Karpas-422 (cell line): ENCODE measurements at regions not wholly inside any gene's neighbourhood (a gene's known extent, or its start where the extent isn't known, plus 50 kb on each side); places are given as distances from the start of the nearest gene placed in this dataset. TPM values are rescaled to one million over a fixed set of nuclear protein-coding genes. Genes with fewer than 3 reads are reported as not detected.

Experiments
- DNase-seq: peaks from one replicate; pipeline ENCODE4 v3.0.0-alpha.2; 2015
- H2AFZ ChIP-seq: fragments of 200-600 bp; sonication (generic); 2 replicates; pipeline ENCODE4 v1.6.1; 2014; ENCODE audit warnings: antibody characterized with exemption, low read length, mixed read lengths
- H3K27ac ChIP-seq: fragments of 200-600 bp; sonication (generic); 2 replicates; pipeline ENCODE4 v1.5.1; 2014; ENCODE audit warnings: mild to moderate bottlenecking, low read length, moderate library complexity
- H3K27me3 ChIP-seq: fragments of 200-600 bp; sonication (generic); 2 replicates; pipeline ENCODE4 v1.6.1; 2014; ENCODE audit warnings: low read length, mixed read lengths
- H3K36me3 ChIP-seq: fragments of 200-600 bp; sonication (generic); 2 replicates; pipeline ENCODE4 v1.6.1; 2014; ENCODE audit warnings: low read length, mixed read lengths; ENCODE audit not compliant: insufficient read depth
- H3K4me1 ChIP-seq: fragments of 200-600 bp; sonication (generic); 2 replicates; pipeline ENCODE4 v1.6.1; 2014; ENCODE audit warnings: mild to moderate bottlenecking, low read length, mixed read lengths
- H3K4me2 ChIP-seq: fragments of 200-600 bp; sonication (generic); 2 replicates; pipeline ENCODE4 v1.6.1; 2014; ENCODE audit warnings: low read length, low read depth, mild to moderate bottlenecking; ENCODE audit not compliant: poor library complexity, severe bottlenecking
- H3K4me3 ChIP-seq: fragments of 200-600 bp; sonication (generic); 2 replicates; pipeline ENCODE4 v1.5.1; 2014; ENCODE audit warnings: mild to moderate bottlenecking, antibody characterized with exemption, low read length, mixed read lengths
- H3K79me2 ChIP-seq: fragments of 200-600 bp; sonication (generic); 2 replicates; pipeline ENCODE4 v1.6.1; 2014; ENCODE audit warnings: mild to moderate bottlenecking, low read length, mixed read lengths
- H3K9ac ChIP-seq: fragments of 200-600 bp; sonication (generic); 2 replicates; pipeline ENCODE4 v1.6.0; 2014; ENCODE audit warnings: low read length
- H3K9me2 ChIP-seq: fragments of 200-600 bp; sonication (generic), shearing (Covaris generic); replicated peaks from 2 replicates; pipeline ENCODE4 v1.6.0; 2014; ENCODE audit warnings: mild to moderate bottlenecking, low read length, moderate library complexity; ENCODE audit not compliant: insufficient read depth
- H3K9me3 ChIP-seq: fragments of 300-700, 200-600 bp; sonication (generic); 2 replicates; pipeline ENCODE4 v1.6.1; 2014; ENCODE audit warnings: low read length, mixed read lengths
- H4K20me1 ChIP-seq: fragments of 200-600 bp; sonication (generic); 2 replicates; pipeline ENCODE4 v1.6.1; 2014; ENCODE audit warnings: mild to moderate bottlenecking, antibody characterized with exemption, low read length, low read depth; ENCODE audit not compliant: insufficient read depth
- small RNA-seq: library from RNA; depleted of rRNA; stranded (forward); fragments of <200 nt; gene quantifications from one replicate; pipeline ENCODE3, GENCODE V24; 2014

DNA sequence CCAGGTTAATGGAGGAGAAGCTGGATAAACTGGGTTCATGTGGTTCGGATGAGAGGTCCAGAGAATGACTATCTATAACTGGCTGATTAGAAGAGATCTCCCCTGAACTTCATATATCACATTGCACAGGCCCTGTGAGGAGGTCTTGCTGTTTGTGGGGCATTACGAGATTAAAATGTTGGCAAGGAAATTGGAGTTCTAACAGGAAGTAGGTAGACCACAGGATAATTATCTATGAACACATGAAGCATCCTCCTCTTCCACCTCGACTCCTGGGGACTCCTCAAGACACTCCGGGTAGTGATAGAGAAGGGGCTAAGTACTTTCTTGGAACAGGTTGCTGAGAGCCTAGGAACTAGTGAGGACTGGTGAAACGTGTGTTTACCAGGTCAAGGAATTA, 418.8 kb downstream of the KCNH5 start:
- no peaks in the 10 kb centered on the region for H3K27me3 ChIP-seq
- no peak overlapping the region for H3K4me3 ChIP-seq
- H3K27ac ChIP-seq = no peak overlapping the region
- H3K4me1 ChIP-seq = no peaks in the 10 kb centered on the region
- no peak overlapping the region for H2AFZ ChIP-seq
- DNase-seq = no peak
- H3K9ac ChIP-seq = no peak overlapping the region
- no peaks in the 10 kb centered on the region for H4K20me1 ChIP-seq
- no peaks in the 10 kb centered on the region for H3K9me2 ChIP-seq
- no peak overlapping the region for H3K4me2 ChIP-seq
- no peaks in the 10 kb centered on the region for H3K9me3 ChIP-seq
- no peaks in the 10 kb centered on the region for H3K79me2 ChIP-seq
- H3K36me3 ChIP-seq = no peaks in the 10 kb centered on the region

DNA sequence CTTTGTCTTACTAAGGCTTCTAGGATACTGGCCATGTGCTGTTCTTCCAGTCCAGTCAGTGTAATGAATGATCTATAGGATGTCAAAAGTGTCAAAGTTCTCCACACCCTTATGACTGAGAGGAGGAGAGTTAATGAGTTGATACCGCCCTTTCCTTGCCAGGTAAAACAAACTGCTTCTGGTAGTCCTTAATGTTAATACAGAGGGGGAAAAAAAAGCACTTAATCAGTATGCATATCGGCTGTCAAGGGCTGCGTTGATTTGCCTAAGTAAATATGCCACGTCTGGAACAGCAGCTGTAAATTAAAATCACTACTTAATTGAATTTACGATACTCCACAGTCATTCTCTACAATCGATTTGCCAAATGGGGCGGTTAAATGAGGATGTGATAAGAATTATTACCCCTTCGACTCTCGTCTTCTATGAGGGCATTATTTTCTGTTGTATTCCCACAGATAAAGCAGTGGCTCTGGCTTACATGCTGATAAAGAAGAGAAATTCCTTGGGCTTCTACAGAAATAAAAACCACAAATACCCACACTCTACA, 416.0 kb downstream of the KCNH5 start:
- no peak for DNase-seq
- Histone ChIP-seq H3K27me3 (no peaks in the 10 kb centered on the region), H2AFZ (no peak overlapping the region), H3K36me3 (no peaks in the 10 kb centered on the region), H4K20me1 (no peaks in the 10 kb centered on the region), H3K9me2 (no peaks in the 10 kb centered on the region), H3K4me1 (no peaks in the 10 kb centered on the region), H3K9me3 (no peaks in the 10 kb centered on the region), H3K79me2 (no peaks in the 10 kb centered on the region), H3K9ac (no peak overlapping the region), H3K27ac (no peak overlapping the region), H3K4me3 (no peak overlapping the region), H3K4me2 (no peak overlapping the region)

DNA sequence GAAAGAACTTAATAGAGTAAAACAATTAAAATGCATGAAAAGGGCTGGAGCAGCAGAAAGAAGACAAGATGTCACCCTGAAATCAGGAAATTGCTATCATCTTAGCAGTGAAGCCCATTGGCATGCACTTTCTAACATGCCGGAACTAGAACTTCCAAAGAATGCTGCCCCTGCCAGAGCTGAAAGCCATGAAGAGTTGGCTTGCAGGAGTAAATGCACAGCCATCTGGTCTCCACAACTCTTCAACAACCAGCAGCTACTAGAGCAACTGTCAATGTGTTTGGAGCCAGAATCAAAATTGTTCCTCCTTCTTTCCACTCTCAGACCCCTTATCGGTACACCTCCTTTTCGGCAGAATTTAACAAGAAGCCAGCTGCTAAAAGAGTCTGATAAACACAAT, 414.1 kb downstream of the KCNH5 start:
- no peak overlapping the region for H3K4me2 ChIP-seq
- H3K9ac ChIP-seq = no peak overlapping the region
- no peaks in the 10 kb centered on the region for H4K20me1 ChIP-seq
- H3K36me3 ChIP-seq = no peaks in the 10 kb centered on the region
- H3K4me3 ChIP-seq = no peak overlapping the region
- H3K79me2 ChIP-seq = no peaks in the 10 kb centered on the region
- H3K27me3 ChIP-seq = no peaks in the 10 kb centered on the region
- no peaks in the 10 kb centered on the region for H3K9me2 ChIP-seq
- no peak overlapping the region for H3K27ac ChIP-seq
- H3K9me3 ChIP-seq = no peaks in the 10 kb centered on the region
- no peaks in the 10 kb centered on the region for H3K4me1 ChIP-seq
- H2AFZ ChIP-seq = no peak overlapping the region
- DNase-seq = no peak

DNA sequence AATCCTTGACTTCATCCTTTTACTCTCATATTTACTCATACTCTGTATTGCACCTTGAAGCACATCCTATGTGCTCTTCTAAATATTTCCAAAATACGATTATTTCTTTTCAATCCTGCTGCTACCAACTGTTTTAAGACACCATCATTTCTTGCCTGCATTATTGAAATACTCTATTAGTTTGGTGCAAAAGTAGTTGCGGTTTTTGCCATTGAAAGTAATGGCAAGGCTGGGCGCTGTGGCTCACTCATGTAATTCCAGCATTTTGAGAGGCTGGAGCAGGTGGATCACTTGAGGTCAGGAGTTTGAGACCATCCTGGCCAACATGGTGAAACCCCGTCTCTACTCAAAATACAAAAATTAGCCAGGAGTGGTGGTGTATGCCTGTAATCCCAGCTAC, 412.5 kb downstream of the KCNH5 start:
- H3K27me3 ChIP-seq = no peaks in the 10 kb centered on the region
- H3K4me2 ChIP-seq = no peak overlapping the region
- no peak overlapping the region for H3K4me3 ChIP-seq
- no peaks in the 10 kb centered on the region for H3K79me2 ChIP-seq
- no peak overlapping the region for H3K27ac ChIP-seq
- H3K9ac ChIP-seq = no peak overlapping the region
- no peaks in the 10 kb centered on the region for H3K36me3 ChIP-seq
- H3K9me2 ChIP-seq = no peaks in the 10 kb centered on the region
- H2AFZ ChIP-seq = no peak overlapping the region
- no peaks in the 10 kb centered on the region for H3K4me1 ChIP-seq
- no peaks in the 10 kb centered on the region for H3K9me3 ChIP-seq
- H4K20me1 ChIP-seq = no peaks in the 10 kb centered on the region
- DNase-seq = no peak

DNA sequence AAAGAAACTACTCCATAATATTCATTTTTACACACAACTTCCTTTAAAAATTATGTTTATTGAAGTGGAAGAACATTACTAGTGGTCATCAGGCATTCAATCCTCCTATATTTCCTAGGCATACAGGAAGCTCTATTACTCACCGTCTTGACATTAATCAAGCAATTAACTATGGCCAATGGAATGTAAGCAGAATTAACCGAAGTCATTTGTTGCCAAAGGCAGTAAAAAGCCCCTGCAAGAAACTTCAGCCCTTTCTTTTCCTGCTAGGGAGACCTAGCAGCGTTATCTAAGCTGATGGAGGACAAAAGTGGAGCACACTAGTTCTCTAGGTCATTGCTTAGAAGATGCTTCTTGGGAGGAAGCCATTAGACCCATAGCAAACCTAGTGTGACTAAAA, 399.6 kb downstream of the KCNH5 start:
- Histone ChIP-seq H3K27ac (no peak overlapping the region), H3K9me2 (no peaks in the 10 kb centered on the region), H3K36me3 (no peaks in the 10 kb centered on the region), H4K20me1 (no peaks in the 10 kb centered on the region), H3K4me2 (no peak overlapping the region), H3K9ac (no peak overlapping the region), H2AFZ (no peak overlapping the region), H3K27me3 (no peaks in the 10 kb centered on the region), H3K4me1 (no peaks in the 10 kb centered on the region), H3K4me3 (no peak overlapping the region), H3K9me3 (no peaks in the 10 kb centered on the region), H3K79me2 (no peaks in the 10 kb centered on the region)
- DNase-seq = no peak

Small RNA genes in the stretch of these regions (small RNA-seq; reads per million reads assigned to genes)
- not detected for gene AL389895.1
